SH-SY5Y (cell line): ENCODE measurements at regions not wholly inside any gene's neighbourhood (a gene's known extent, or its start where the extent isn't known, plus 50 kb on each side); places are given as distances from the start of the nearest gene placed in this dataset.

Experiments used
- GATA2 ChIP-seq: IDR thresholded peaks from 2 replicates; pipeline ENCODE4 v1.6.1; 2011; ENCODE audit warnings: mild to moderate bottlenecking, low read depth, low read length
- GATA3 ChIP-seq: IDR thresholded peaks from 2 replicates; pipeline ENCODE4 v1.6.1; 2011; ENCODE audit warnings: low read depth, mild to moderate bottlenecking, low read length, moderate library complexity

DNA sequence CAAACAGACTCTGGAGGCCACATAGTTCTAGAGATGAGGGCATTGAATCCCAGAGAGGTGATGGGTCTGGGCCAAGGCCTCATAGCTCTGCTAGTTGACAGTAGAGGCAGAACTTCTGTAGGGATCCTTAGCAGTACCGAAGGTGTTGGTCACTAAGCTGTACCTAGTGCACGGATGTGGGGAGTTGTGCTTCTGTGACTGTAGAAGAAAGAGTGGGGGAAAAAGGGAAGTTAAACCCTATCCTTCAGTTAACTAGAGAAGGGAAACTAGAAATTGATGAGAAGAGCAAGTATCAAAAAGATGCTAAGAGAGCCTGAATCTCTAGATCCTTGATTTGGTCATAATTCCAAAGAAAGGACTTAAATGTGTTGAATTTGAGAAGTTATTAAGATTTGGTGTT is 186.7 kb downstream of the NFKBIZ start:
- TF ChIP-seq GATA2 (no peak), GATA3 (no peak)

DNA sequence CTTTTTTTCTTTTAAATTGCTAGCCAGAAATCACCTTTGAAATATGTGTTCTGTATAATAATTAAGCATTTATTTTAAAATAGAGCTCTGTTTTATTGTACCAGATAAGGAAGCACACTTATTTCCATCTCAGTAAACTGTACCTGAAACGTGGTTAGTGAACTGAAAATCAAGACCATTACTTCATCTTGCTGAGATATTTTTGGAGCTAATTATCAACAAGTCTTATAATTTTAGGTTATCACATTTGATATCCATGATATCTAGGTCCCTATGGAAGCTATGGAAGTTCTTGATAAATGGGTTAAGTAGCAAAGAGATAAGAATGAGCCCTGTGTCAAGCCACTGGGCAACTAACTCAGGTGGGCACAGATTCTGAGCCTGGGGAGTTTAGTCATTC is 187.2 kb downstream of the NFKBIZ start:
- no peak for TF ChIP-seq GATA3
- TF ChIP-seq GATA2: no peak

DNA sequence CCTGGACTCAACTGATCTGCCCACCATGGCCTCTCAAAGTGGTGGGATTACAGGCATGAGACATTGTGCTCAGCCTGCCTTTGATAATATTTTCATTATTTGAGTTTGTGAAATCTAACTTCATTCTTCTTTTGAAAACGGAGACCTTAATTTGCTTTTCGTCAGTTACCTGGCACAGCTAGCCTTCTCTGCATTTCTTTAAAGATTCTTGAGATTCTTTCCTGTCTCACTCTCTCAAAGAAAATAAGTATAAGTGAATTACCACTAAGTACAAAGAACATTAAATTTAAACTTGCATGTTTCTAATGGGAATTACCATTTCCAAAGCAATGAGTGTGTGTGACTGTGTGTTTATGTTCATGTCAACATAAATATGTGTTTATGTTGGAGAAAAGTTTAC is 187.9 kb downstream of the NFKBIZ start:
- TF ChIP-seq GATA3 (no peak), GATA2 (no peak)

GRCh38 chr3:102037791-102038190 is 188.5 kb downstream of the NFKBIZ start:
- TF ChIP-seq GATA2: no peak
- no peak for TF ChIP-seq GATA3

DNA sequence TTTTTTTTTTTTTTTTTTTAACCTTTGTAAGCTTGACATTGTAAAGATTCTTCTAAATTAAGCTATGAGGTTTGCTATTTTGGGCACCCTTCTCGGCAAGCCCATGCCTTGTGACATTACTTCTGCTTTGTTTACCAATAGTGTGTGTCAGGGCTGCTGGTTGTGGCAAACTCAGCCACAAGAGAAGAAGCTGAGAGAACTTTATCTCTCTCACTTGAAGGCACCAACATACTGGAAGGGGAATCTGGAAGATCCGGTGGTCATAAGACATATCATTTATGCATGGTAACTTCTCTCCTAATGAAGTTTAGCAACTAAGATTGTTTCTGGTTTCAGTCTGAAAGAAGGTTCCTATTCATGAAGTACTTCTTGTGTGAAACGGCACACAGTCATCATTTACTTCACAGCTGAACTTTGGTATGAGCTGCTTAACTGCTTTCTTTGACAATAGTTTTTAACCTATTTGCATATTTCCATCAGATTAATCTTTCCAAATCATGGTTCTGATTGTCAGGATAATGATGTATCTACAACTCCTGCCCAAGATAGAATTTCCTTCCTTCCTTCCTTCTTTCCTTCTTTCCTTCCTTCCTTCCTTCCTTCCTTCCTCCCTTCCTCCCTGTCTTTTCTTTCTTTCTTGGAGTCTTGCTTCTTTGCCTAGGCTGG is 189.3 kb downstream of the NFKBIZ start:
- TF ChIP-seq GATA2 (no peak), GATA3 (no peak)

DNA sequence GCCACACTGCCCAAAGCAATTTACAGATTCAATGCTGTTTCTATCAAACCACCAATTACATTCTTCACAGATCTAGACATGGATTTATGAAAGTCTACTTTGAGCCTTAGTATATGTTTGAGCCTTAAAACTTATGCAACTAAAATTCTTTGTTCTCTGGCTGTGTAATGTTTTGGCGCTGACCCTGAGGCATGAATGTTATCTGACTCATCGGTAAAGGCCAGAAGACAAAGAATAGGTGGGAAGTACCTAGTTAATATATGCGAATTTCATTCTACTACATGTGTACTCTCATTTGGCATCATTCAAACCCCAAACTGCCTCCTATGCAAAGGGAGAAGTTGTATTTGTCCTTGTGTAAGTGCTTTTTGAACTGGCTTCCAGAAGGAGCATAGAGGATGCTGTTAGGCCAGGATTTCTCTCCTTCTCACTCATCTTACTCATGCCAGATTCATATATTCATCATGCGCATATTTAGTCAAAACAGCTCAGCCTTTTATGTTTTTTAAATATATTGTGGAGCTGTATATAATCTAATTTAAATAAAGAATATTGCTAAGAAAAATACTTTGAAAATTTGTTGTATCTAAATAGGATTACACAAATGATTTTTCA is 204.2 kb downstream of the NFKBIZ start:
- TF ChIP-seq GATA2: no peak
- TF ChIP-seq GATA3: no peak

DNA sequence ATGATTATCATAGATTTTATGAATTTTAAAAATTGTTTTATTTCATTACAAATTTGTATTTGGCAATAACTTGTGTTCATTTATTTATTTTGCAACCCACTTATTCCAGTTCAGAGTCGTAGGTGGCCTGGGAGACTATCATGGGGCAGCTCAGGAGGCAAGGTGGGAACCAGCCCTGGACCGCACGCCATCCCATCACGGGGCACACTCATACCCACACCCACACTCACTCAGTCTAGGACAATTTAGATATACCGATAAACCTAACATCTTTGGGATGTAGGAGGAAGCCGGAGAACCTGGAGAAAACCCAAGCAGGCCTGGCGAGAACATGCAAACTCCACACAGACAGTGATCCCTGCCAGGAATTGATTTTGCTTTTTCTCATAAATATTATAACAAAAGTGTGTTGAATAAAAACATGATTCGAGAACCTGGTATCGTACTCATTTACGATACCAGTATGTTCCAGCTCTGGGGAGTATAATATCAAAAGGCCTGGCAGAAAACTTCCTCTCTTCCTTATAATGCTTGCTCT is 205.3 kb downstream of the NFKBIZ start:
- TF ChIP-seq GATA3 (no peak), GATA2 (no peak)

GRCh38 chr3:102057781-102058421 is 208.6 kb downstream of the NFKBIZ start:
- TF ChIP-seq GATA2: no peak
- TF ChIP-seq GATA3: no peak

DNA sequence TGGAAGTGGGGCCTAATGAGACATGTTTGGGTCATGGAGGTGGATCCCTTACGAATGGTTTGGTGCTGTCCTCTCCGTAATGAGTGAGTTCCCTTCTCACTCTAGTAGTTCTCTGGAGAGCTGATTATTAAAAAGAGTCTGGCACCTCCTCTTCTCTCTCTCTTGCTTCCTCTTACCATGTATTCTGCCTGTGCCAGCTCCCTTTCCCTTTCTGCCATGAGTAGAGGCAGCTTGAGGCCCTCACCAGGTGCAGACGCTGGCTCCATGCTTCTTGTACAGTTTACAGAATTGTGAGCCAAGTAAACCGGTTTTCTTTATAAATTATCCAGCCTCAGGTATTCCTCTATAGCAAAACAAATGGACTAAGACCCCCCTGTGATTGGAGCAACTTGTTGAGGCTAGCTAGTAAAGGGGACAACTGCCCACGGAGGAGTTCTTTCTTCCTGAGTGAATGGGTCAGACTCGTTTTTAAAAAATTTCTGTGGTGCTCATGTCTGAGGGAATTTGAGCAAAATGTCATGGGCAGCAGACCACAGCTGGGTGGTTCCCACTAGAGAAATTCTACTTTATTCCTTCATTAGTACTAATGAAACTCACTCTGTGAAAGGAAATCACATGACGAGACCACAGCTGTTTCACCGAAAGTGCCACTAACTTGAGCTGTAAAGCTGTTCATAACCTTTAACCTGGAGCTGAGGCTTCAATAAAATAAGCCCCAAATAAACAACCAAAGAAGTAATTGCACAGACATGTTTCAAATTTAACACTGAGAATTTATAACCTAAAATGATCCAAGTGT is 210.0 kb downstream of the NFKBIZ start:
- no peak for TF ChIP-seq GATA2
- no peak for TF ChIP-seq GATA3

DNA sequence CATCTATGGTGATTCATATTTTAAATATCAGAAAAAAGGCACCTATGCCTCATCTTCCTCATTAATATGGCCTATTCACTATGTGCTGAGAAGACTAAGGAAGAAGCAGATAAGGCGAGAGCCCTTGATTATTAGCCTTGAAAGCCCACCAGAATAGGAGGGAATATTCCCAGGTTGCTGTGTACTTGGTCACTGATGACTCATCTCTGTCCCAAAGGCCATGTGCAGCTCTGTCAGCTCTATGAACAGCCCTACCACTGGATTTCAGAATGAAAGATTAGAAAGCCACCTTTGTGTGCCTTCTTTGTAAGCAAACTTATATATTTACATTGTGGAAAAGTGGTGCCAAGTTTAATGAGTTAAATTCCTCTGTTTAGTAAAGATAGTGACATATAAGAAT is 211.5 kb downstream of the NFKBIZ start:
- no peak for TF ChIP-seq GATA2
- no peak for TF ChIP-seq GATA3

DNA sequence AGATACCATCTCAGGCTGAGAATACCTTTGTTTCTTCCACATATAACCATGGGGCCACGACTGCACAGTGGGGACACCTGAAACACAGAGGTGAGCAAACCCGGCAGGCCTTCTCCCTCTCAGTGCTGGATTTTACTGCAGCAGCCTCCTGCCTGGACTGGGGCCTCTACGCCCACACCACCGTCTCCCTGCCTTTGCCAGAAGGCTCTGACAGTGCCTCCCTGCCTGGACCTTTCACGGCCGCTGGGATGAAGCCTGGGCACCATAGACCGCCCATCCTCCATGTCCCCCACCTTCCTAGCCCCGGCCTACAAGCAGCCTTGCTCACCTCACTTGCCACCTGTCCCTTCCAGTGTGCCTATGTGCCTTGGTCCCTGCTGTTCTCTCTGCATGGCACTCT is 214.3 kb downstream of the NFKBIZ start:
- TF ChIP-seq GATA2 (no peak), GATA3 (no peak)

- no peak for TF ChIP-seq GATA3
- TF ChIP-seq GATA2: no peak
Observed at GRCh38 chr3:102066470-102066869, 217.2 kb downstream of the NFKBIZ start.

DNA sequence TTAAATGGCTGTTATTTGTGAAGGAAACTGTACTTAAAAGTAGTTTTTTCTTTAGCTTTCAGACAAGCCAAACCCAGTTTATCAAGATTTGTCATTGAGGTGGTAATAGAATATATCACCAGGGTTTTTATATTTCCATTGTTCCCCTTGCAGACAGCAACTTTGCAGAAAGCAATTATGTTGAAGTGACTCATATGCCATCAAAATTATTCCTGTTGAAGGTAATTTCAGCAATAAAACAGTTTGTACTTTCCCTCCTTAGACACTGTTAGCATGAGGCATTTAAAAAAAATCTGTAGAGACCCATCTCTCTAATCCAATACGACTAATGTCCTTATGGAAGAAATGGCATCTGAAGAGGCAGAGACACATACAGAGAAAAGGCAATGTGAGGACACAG is 219.0 kb downstream of the NFKBIZ start:
- TF ChIP-seq GATA2: no peak
- no peak for TF ChIP-seq GATA3

DNA sequence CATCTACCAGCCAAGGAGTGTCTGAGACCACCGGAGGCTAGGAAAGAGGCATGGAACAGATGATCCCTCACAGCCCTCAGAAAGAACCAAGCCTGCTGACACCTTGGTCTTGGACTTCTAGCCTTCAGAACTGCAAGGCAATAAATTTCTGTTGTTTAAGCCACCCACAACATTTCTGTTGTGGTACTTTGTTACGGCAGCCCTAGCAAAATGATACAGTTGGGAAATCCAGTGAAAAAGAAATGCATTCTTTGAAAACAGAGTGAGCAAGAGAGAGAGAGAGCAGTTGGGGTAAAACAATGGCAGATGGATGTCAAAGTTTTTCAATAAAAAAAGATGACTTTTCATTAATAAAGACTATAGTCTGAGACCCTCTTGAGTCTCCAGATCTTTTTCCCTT is 219.4 kb downstream of the NFKBIZ start:
- TF ChIP-seq GATA3 (no peak), GATA2 (no peak)
